H1 (cell line): ENCODE measurements at regions not wholly inside any gene's neighbourhood (a gene's known extent, or its start where the extent isn't known, plus 50 kb on each side); places are given as distances from the start of the nearest gene placed in this dataset.

Source experiments
- CTCF ChIA-PET: fragments of 300-600 bp; sonication (Branson Sonifier 250); formaldehyde crosslinking; loops from one replicate; lab custom pipeline; 2021; ENCODE audit not compliant: partially characterized antibody; lab: Charles Lee
- POLR2A ChIA-PET: fragments of 300-600 bp; sonication (Branson Sonifier 250); formaldehyde crosslinking; loops from one replicate; lab custom pipeline; 2021; ENCODE audit warnings: inconsistent platforms; ENCODE audit not compliant: partially characterized antibody; lab: Charles Lee
- DNase-seq, 2 experiments: peaks; one replicate each; pipeline versions ENCODE4 v3.0.0 to v3.0.0-alpha.2; 2010 to 2022; ENCODE audit warnings: low spot score in 2 of 2, low read depth in 1 of 2, mixed read lengths in 1 of 2
- FAIRE-seq: peaks from 2 replicates; lab custom pipeline; 2011; peaks lifted over from hg19 to GRCh38; lab: Jason Lieb, UNC
- H2AFZ ChIP-seq: 2 replicates; pipeline ENCODE4 v1.8.1; 2012; ENCODE audit warnings: low read length, inconsistent platforms
- H2AK5ac ChIP-seq: 2 replicates; pipeline ENCODE4 v1.6.1; 2013; ENCODE audit warnings: low read depth, low read length
- H2BK120ac ChIP-seq: replicated peaks from 2 replicates; pipeline ENCODE3; 2013; ENCODE audit warnings: low read depth, low read length, inconsistent platforms
- H2BK12ac ChIP-seq: 2 replicates; pipeline ENCODE4 v1.6.1; 2013; ENCODE audit warnings: low read depth, low read length
- H2BK15ac ChIP-seq: 2 replicates; pipeline ENCODE4 v1.6.1; 2013; ENCODE audit warnings: low read length
- H2BK20ac ChIP-seq: 2 replicates; pipeline ENCODE4 v1.6.1; 2013; ENCODE audit warnings: low read length
- H2BK5ac ChIP-seq: 2 replicates; pipeline ENCODE4 v1.6.1; 2013; ENCODE audit warnings: low read depth, low read length
- H3K14ac ChIP-seq: 2 replicates; pipeline ENCODE4 v1.6.1; 2013; ENCODE audit warnings: inconsistent platforms; ENCODE audit not compliant: insufficient read length
- H3K18ac ChIP-seq: 2 replicates; pipeline ENCODE4 v1.6.1; 2013; ENCODE audit warnings: low read length; ENCODE audit errors: extremely low read depth
- H3K23ac ChIP-seq: 2 replicates; pipeline ENCODE4 v1.6.1; 2013; ENCODE audit warnings: inconsistent platforms; ENCODE audit not compliant: insufficient read length
- H3K23me2 ChIP-seq: 2 replicates; pipeline ENCODE4 v1.6.1; 2013; ENCODE audit warnings: low read depth, low read length
- H3K27ac ChIP-seq: 2 replicates; pipeline ENCODE4 v1.6.1; 2011; ENCODE audit warnings: low read depth, low read length, inconsistent platforms
- H3K27me3 ChIP-seq, 4 experiments: replicated peaks in 1 of 4; 1 replicate in 1 of 4; 2 replicates in 3 of 4; pipeline versions ENCODE4 v1.6.1 to v1.8.1; 2011 to 2013; ENCODE audit warnings: low read length in 3 of 4, mild to moderate bottlenecking in 3 of 4, inconsistent platforms in 2 of 4, mixed read lengths in 2 of 4, moderate library complexity in 1 of 4; ENCODE audit not compliant: control insufficient read depth in 3 of 4, insufficient read depth in 3 of 4; ENCODE audit errors: extremely low read depth in 1 of 4
- H3K36me3 ChIP-seq, 4 experiments: 2 replicates each; pipeline versions ENCODE4 v1.6.1 to v1.8.1; 2011 to 2013; ENCODE audit warnings: mild to moderate bottlenecking in 4 of 4, low read length in 3 of 4, moderate library complexity in 2 of 4, control low read depth in 1 of 4, inconsistent platforms in 1 of 4; ENCODE audit not compliant: insufficient read depth in 4 of 4, control insufficient read depth in 2 of 4
- H3K4ac ChIP-seq: replicated peaks from 2 replicates; pipeline ENCODE3; 2013; ENCODE audit warnings: low read length, low read depth, mixed read lengths, inconsistent platforms; ENCODE audit not compliant: insufficient read length
- H3K4me1 ChIP-seq, 4 experiments: replicated peaks in 1 of 4; 1 replicate in 1 of 4; 2 replicates in 3 of 4; pipeline versions ENCODE4 v1.6.1 to v1.8.1; 2011 to 2013; ENCODE audit warnings: low read length in 3 of 4, inconsistent platforms in 2 of 4, mixed read lengths in 1 of 4; ENCODE audit not compliant: insufficient read depth in 4 of 4, control insufficient read depth in 3 of 4
- H3K4me2 ChIP-seq, 2 experiments: 2 replicates each; pipeline versions ENCODE4 v1.6.1 to v1.8.1; 2011 to 2013; ENCODE audit warnings: low read depth in 2 of 2, low read length in 2 of 2, control low read depth in 1 of 2, inconsistent platforms in 1 of 2, mild to moderate bottlenecking in 1 of 2; ENCODE audit not compliant: insufficient read depth in 1 of 2
- H3K4me3 ChIP-seq, 4 experiments: fragments of 200-600, 300-600 bp in 1 of 4; sonication (generic), shearing (Covaris generic), sonication (Bioruptor Twin) in 1 of 4; 2 replicates each; pipeline versions ENCODE4 v1.5.1 to v1.8.1; 2011 to 2016; ENCODE audit warnings: low read length in 4 of 4, low read depth in 3 of 4, control low read depth in 2 of 4, inconsistent platforms in 2 of 4, mild to moderate bottlenecking in 2 of 4, mixed read lengths in 1 of 4, moderate library complexity in 1 of 4; ENCODE audit not compliant: insufficient read depth in 2 of 4; ENCODE audit errors: extremely low read depth in 1 of 4
- H3K56ac ChIP-seq: replicated peaks from 2 replicates; pipeline ENCODE3; 2013; ENCODE audit warnings: low read depth, mild to moderate bottlenecking, mixed read lengths, low read length, inconsistent platforms; ENCODE audit not compliant: insufficient read length
- H3K79me1 ChIP-seq: 2 replicates; pipeline ENCODE4 v1.6.1; 2013; ENCODE audit warnings: low read depth, low read length, control low read depth
- H3K79me2 ChIP-seq, 2 experiments: 2 replicates each; pipeline versions ENCODE4 v1.6.1 to v1.8.1; 2012 to 2013; ENCODE audit warnings: low read length in 2 of 2, mild to moderate bottlenecking in 2 of 2, inconsistent platforms in 1 of 2; ENCODE audit not compliant: insufficient read depth in 2 of 2, control insufficient read depth in 1 of 2
- H3K9ac ChIP-seq, 4 experiments: replicated peaks in 1 of 4; 1 replicate in 1 of 4; 2 replicates in 3 of 4; pipeline versions ENCODE4 v1.6.1 to v1.8.1; 2011 to 2013; ENCODE audit warnings: low read depth in 3 of 4, low read length in 3 of 4, control low read depth in 2 of 4, mild to moderate bottlenecking in 2 of 4, moderate library complexity in 2 of 4, inconsistent platforms in 1 of 4; ENCODE audit errors: extremely low read depth in 1 of 4
- H3K9me3 ChIP-seq, 2 experiments: 2 replicates each; pipeline versions ENCODE4 v1.6.1 to v1.8.1; 2012 to 2013; ENCODE audit warnings: mild to moderate bottlenecking in 2 of 2, moderate library complexity in 2 of 2, control low read depth in 1 of 2, inconsistent platforms in 1 of 2, low read depth in 1 of 2, low read length in 1 of 2, mixed read lengths in 1 of 2; ENCODE audit not compliant: insufficient read depth in 2 of 2
- H4K20me1 ChIP-seq, 2 experiments: replicated peaks in 1 of 2; 2 replicates each; pipeline versions ENCODE3 to v1.8.1; 2011 to 2013; ENCODE audit warnings: inconsistent platforms in 2 of 2, low read length in 2 of 2, mild to moderate bottlenecking in 1 of 2; ENCODE audit not compliant: insufficient read depth in 2 of 2, control insufficient read depth in 1 of 2
- H4K5ac ChIP-seq: 2 replicates; pipeline ENCODE4 v1.6.1; 2013; ENCODE audit warnings: low read length, low read depth, mixed read lengths, inconsistent platforms; ENCODE audit not compliant: insufficient read length
- H4K8ac ChIP-seq: 2 replicates; pipeline ENCODE4 v1.8.0; 2013; ENCODE audit warnings: mild to moderate bottlenecking, moderate library complexity, low read length, inconsistent platforms; ENCODE audit not compliant: insufficient read depth; ENCODE audit errors: extremely low read depth
- H4K91ac ChIP-seq: replicated peaks from 2 replicates; pipeline ENCODE3; 2013; ENCODE audit warnings: low read length, mixed read lengths, inconsistent platforms; ENCODE audit not compliant: insufficient read length
- BCL11A ChIP-seq, 2 experiments: IDR thresholded peaks; one replicate each; pipeline ENCODE4 v1.6.1; 2011; ENCODE audit warnings: low read depth in 2 of 2, low read length in 2 of 2, mild to moderate bottlenecking in 2 of 2
- CBX8 ChIP-seq: fragments of 300-800, 300-1000 bp; sonication (generic); IDR thresholded peaks from 2 replicates; pipeline ENCODE4 v1.7.1; 2016; ENCODE audit warnings: low read depth, low read length, borderline replicate concordance
- CHD2 ChIP-seq: IDR thresholded peaks from 2 replicates; pipeline ENCODE4 v1.6.1; 2012; ENCODE audit warnings: low read length, improper control_type of control experiment
- EP300 ChIP-seq, 2 experiments: IDR thresholded peaks; 1 replicate in 1 of 2; 2 replicates in 1 of 2; pipeline ENCODE4 v1.6.1; 2011 to 2012; ENCODE audit warnings: low read depth in 2 of 2, low read length in 2 of 2, mild to moderate bottlenecking in 2 of 2, borderline replicate concordance in 1 of 2, inconsistent platforms in 1 of 2, moderate library complexity in 1 of 2
- HDAC2 ChIP-seq, 2 experiments: fragments of 300-600 bp in 1 of 2; sonication (generic) in 1 of 2; IDR thresholded peaks; 2 replicates each; pipeline ENCODE4 v1.6.1; 2011 to 2012; ENCODE audit warnings: low read depth in 2 of 2, low read length in 2 of 2, mild to moderate bottlenecking in 2 of 2, moderate library complexity in 2 of 2, borderline replicate concordance in 1 of 2, inconsistent platforms in 1 of 2
- KDM4A ChIP-seq: IDR thresholded peaks from one replicate; pipeline ENCODE4 v1.7.1; 2012; ENCODE audit warnings: low read depth, mild to moderate bottlenecking, moderate library complexity, low read length, inconsistent platforms; ENCODE audit not compliant: severe bottlenecking
- KDM5A ChIP-seq: fragments of 200-600 bp; IDR thresholded peaks from 2 replicates; pipeline ENCODE4 v1.7.1; 2012; ENCODE audit warnings: mild to moderate bottlenecking, low read length, inconsistent platforms, mixed read lengths
- POLR2A ChIP-seq, 2 experiments: IDR thresholded peaks; 1 replicate in 1 of 2; 2 replicates in 1 of 2; pipeline ENCODE4 v1.6.1; 2011; ENCODE audit warnings: low read depth in 2 of 2, low read length in 2 of 2, mild to moderate bottlenecking in 2 of 2; ENCODE audit errors: control extremely low read depth in 1 of 2
- SIRT6 ChIP-seq: IDR thresholded peaks from one replicate; pipeline ENCODE4 v1.7.1; 2012; ENCODE audit warnings: low read length, inconsistent platforms
- SP4 ChIP-seq: IDR thresholded peaks from 2 replicates; pipeline ENCODE4 v1.6.1; 2012; ENCODE audit warnings: low read length, inconsistent platforms
- TBP ChIP-seq: IDR thresholded peaks from 2 replicates; pipeline ENCODE4 v1.6.1; 2011; ENCODE audit warnings: low read depth, low read length, improper control_type of control experiment
- WGBS, 2 experiments: shearing (Covaris generic) in 1 of 2; methylation state at CpG; one replicate each; pipeline versions ENCODE4 v1.1.6 to v1.1.7; 2013 to 2015; ENCODE audit warnings: low lambda C conversion rate in 2 of 2, mixed read lengths in 2 of 2, inconsistent platforms in 1 of 2, low coverage in 1 of 2, missing lambda C conversion rate in 1 of 2; ENCODE audit not compliant: insufficient replicate concordance in 2 of 2, insufficient coverage in 1 of 2, insufficient read length in 1 of 2; ENCODE audit errors: extremely low coverage in 1 of 2, missing lambda C conversion rate in 1 of 2; 5-methylcytosine and 5-hydroxymethylcytosine counted together

DNA sequence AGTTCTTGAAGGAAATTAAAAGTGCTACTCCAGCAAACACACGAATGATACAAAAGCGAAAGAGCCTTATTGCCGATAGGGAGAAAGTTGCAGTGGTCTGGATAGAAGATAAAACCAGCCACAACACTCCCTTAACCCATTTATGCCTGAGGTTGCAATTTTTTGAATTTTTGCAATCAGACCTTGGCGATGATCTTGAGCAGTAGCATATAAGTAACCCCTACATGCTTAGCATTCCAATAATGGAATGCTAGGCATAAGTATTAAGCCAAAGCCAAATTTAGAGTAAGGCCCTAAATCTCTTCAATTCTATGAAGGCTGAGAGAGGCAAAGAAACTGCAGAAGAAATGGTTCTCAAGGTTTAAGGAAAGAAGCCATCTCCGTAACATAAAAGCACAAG is 153.5 kb downstream of the SLC28A3 start:
- no peak overlapping the region for H3K4me2 ChIP-seq
- H3K79me2 ChIP-seq, result no peaks in the 10 kb centered on the region
- H4K20me1 ChIP-seq, result no peaks in the 10 kb centered on the region
- no peak overlapping the region for H3K27ac ChIP-seq
- no peak overlapping the region for H3K4me3 ChIP-seq
- no peaks in the 10 kb centered on the region for H3K9me3 ChIP-seq
- WGBS, 2 experiments, result 95% methylated on average over 5 of the region's 5 CpGs; no CpG with 5 or more reads in 1 of the 2 experiments
- no peak overlapping the region for H2AK5ac ChIP-seq
- H2BK20ac ChIP-seq, result no peak overlapping the region
- no peak overlapping the region for H3K23ac ChIP-seq
- no peak overlapping the region for H2BK5ac ChIP-seq
- H3K36me3 ChIP-seq, result no peaks in the 10 kb centered on the region
- no peak overlapping the region for H2BK120ac ChIP-seq
- H4K91ac ChIP-seq, result no peak overlapping the region
- H4K8ac ChIP-seq, result no peak overlapping the region
- CTCF ChIA-PET, result no interaction called here
- H3K18ac ChIP-seq, result no peak overlapping the region
- no peaks in the 10 kb centered on the region for H3K23me2 ChIP-seq
- no peaks in the 10 kb centered on the region for H3K79me1 ChIP-seq
- no peak overlapping the region for H2BK15ac ChIP-seq
- H3K4me1 ChIP-seq, result no peaks in the 10 kb centered on the region
- H2AFZ ChIP-seq, result no peak overlapping the region
- H3K4ac ChIP-seq, result no peak overlapping the region
- H3K9ac ChIP-seq, result no peak overlapping the region
- no peak overlapping the region for H3K14ac ChIP-seq
- DNase-seq (no peak), FAIRE-seq (no peak)
- H2BK12ac ChIP-seq, result no peak overlapping the region
- POLR2A ChIA-PET, result interaction anchor here (0.7 kb wide), 1 partner anchor 216 kb away, joined by 3 read pairs; no protein-coding TSS in a partner anchor
- H4K5ac ChIP-seq, result no peak overlapping the region
- TF ChIP-seq SIRT6, result no peak
- TF ChIP-seq SP4, result no peak
- no peak for TF ChIP-seq POLR2A (IDR thresholded peaks at IDR 0.05; ENCODE audit: control extremely low read depth in 1 of 2, low read depth in 2 of 2, low read length in 2 of 2)
- TF ChIP-seq KDM5A, result no peak
- TF ChIP-seq CHD2, result no peak
- TF ChIP-seq CBX8, result no peak
- no peak for TF ChIP-seq EP300 (IDR thresholded peaks at IDR 0.05; ENCODE audit: borderline replicate concordance in 1 of 2, low read depth in 2 of 2, low read length in 2 of 2)
- TF ChIP-seq TBP, result no peak
- TF ChIP-seq HDAC2 (IDR thresholded peaks at IDR 0.05; ENCODE audit: borderline replicate concordance in 1 of 2, low read depth in 2 of 2, low read length in 2 of 2), result no peak
- TF ChIP-seq BCL11A (IDR thresholded peaks at IDR 0.05; ENCODE audit: low read depth in 2 of 2, low read length in 2 of 2), result no peak
- no peak for TF ChIP-seq KDM4A
- no peak overlapping the region for H3K56ac ChIP-seq
- no peaks in the 10 kb centered on the region for H3K27me3 ChIP-seq
